ENCODE measurements at regions not wholly inside any gene's neighbourhood (a gene's known extent, or its start where the extent isn't known, plus 50 kb on each side); places are given as distances from the start of the nearest gene placed in this dataset.

- DNase-seq (ENCODE audit: extremely low read depth, low read depth), result no peak
- TF ChIP-seq CTCF (IDR thresholded peaks at IDR 0.05; ENCODE audit: low read depth, low read length), result no peak
Observed at GRCh38 chr1:17930635-17931034, 175.5 kb downstream of the ACTL8 start.

- TF ChIP-seq CTCF (IDR thresholded peaks at IDR 0.05; ENCODE audit: low read depth, low read length), result no peak
- no peak for DNase-seq (ENCODE audit: extremely low read depth, low read depth)
Observed at GRCh38 chr1:17932164-17932563, 175.4 kb upstream of the IGSF21 start.

- DNase-seq (ENCODE audit: extremely low read depth, low read depth), result no peak
- TF ChIP-seq CTCF (IDR thresholded peaks at IDR 0.05; ENCODE audit: low read depth, low read length), result no peak
Observed at GRCh38 chr1:17933501-17933900, 174.1 kb upstream of the IGSF21 start.

- DNase-seq (ENCODE audit: extremely low read depth, low read depth), result no peak
- TF ChIP-seq CTCF (IDR thresholded peaks at IDR 0.05; ENCODE audit: low read depth, low read length), result no peak
Observed at GRCh38 chr1:17933971-17934370, 173.6 kb upstream of the IGSF21 start.

GRCh38 chr1:17935230-17935629 lies 172.4 kb upstream of the IGSF21 start:
- DNase-seq (ENCODE audit: extremely low read depth, low read depth), result no peak

GRCh38 chr1:17941431-17942189 lies 166.0 kb upstream of the IGSF21 start:
- TF ChIP-seq CTCF (IDR thresholded peaks at IDR 0.05; ENCODE audit: low read depth, low read length), result no peak
- no peak for DNase-seq (ENCODE audit: extremely low read depth, low read depth)

More at GRCh38 chr1:17935230-17935629, 172.4 kb upstream of the IGSF21 start:
- no peak for TF ChIP-seq CTCF (IDR thresholded peaks at IDR 0.05; ENCODE audit: low read depth, low read length)

- no peak for TF ChIP-seq CTCF (IDR thresholded peaks at IDR 0.05; ENCODE audit: low read depth, low read length)
- DNase-seq (ENCODE audit: extremely low read depth, low read depth), result no peak
Observed at GRCh38 chr1:17943506-17943905, 164.1 kb upstream of the IGSF21 start.
